DND-41 (cell line): ENCODE measurements at regions not wholly inside any gene's neighbourhood (a gene's known extent, or its start where the extent isn't known, plus 50 kb on each side); places are given as distances from the start of the nearest gene placed in this dataset.

Source experiments
- CTCF ChIP-seq: IDR thresholded peaks from 2 replicates; pipeline ENCODE4 v1.5.1; 2012; ENCODE audit warnings: borderline replicate concordance, low read length, moderate library complexity, mild to moderate bottlenecking; ENCODE audit not compliant: poor library complexity, severe bottlenecking; ENCODE audit errors: extremely low read depth
- EZH2 ChIP-seq: IDR thresholded peaks from 3 replicates; pipeline ENCODE4 v1.6.1; 2012; ENCODE audit warnings: borderline replicate concordance, low read depth, mild to moderate bottlenecking, moderate library complexity, low read length, inconsistent platforms; ENCODE audit not compliant: severe bottlenecking

- no peak for TF ChIP-seq CTCF
- no peak for TF ChIP-seq EZH2
Measured at GRCh38 chr6:37559501-37559900, 59.8 kb upstream of the CCDC167 start.
